CD4-positive, alpha-beta T cell (primary cell): ENCODE measurements at regions not wholly inside any gene's neighbourhood (a gene's known extent, or its start where the extent isn't known, plus 50 kb on each side); places are given as distances from the start of the nearest gene placed in this dataset.

Experiments used
- ATAC-seq: fragments of 200-7000 bp; cut with Tn5 transposase; one replicate; pipeline ENCODE4 v1.10.0; 2022; ENCODE audit warnings: mild to moderate bottlenecking; ENCODE audit not compliant: poor library complexity
- CTCF ChIA-PET: fragments of 350-600 bp; sonication (Branson Sonifier 250); formaldehyde crosslinking; loops from one replicate; lab custom pipeline; 2021; ENCODE audit warnings: antibody characterized with exemption, inconsistent platforms; lab: Charles Lee
- POLR2A ChIA-PET: fragments of 350-600 bp; sonication (Branson Sonifier 250); formaldehyde crosslinking; loops from one replicate; lab custom pipeline; 2021; ENCODE audit warnings: antibody characterized with exemption, inconsistent platforms; lab: Charles Lee
- DNase-seq, 14 experiments: peaks; one replicate each; pipeline ENCODE4 v3.0.0-alpha.2; 2013 to 2020; ENCODE audit warnings: mixed read lengths in 2 of 14
- H3K27ac ChIP-seq, 2 donors: one replicate each; pipeline versions ENCODE4 v1.5.1 to v1.7.0; 2013; ENCODE audit warnings: low read length in 2 of 2, low read depth in 1 of 2, mild to moderate bottlenecking in 1 of 2
- H3K27me3 ChIP-seq, 2 experiments: 1 replicate in 1 of 2; 2 replicates in 1 of 2; pipeline versions ENCODE4 v1.6.1 to v1.7.0; 2013; ENCODE audit warnings: low read length in 2 of 2, control low read depth in 1 of 2, mild to moderate bottlenecking in 1 of 2, moderate library complexity in 1 of 2; ENCODE audit not compliant: insufficient read depth in 2 of 2, control insufficient read depth in 1 of 2
- H3K36me3 ChIP-seq: one replicate; pipeline ENCODE4 v1.6.1; 2013; ENCODE audit warnings: low read length, control low read depth; ENCODE audit not compliant: insufficient read depth
- H3K4me1 ChIP-seq: one replicate; pipeline ENCODE4 v1.6.1; 2013; ENCODE audit warnings: low read length, control low read depth; ENCODE audit not compliant: insufficient read depth
- H3K4me3 ChIP-seq: one replicate; pipeline ENCODE4 v1.5.1; 2013; ENCODE audit warnings: mild to moderate bottlenecking, low read length, moderate library complexity
- H3K9me3 ChIP-seq, 2 experiments: 1 replicate in 1 of 2; 2 replicates in 1 of 2; pipeline versions ENCODE4 v1.6.1 to v1.7.0; 2013; ENCODE audit warnings: low read length in 2 of 2, mild to moderate bottlenecking in 2 of 2, control low read depth in 1 of 2, moderate library complexity in 1 of 2; ENCODE audit not compliant: control insufficient read depth in 1 of 2, insufficient read depth in 1 of 2
- H3K27ac Mint-ChIP-seq: one replicate; pipeline ENCODE4 v1.8.0; 2020; ENCODE audit warnings: mixed read lengths
- H3K27me3 Mint-ChIP-seq: one replicate; pipeline ENCODE4 v1.8.0; 2021; ENCODE audit warnings: mixed read lengths
- H3K36me3 Mint-ChIP-seq: one replicate; pipeline ENCODE4 v1.8.0; 2021; ENCODE audit warnings: low read depth, mixed read lengths
- H3K4me1 Mint-ChIP-seq: one replicate; pipeline ENCODE4 v1.8.0; 2021; ENCODE audit warnings: low read depth, mixed read lengths
- H3K4me3 Mint-ChIP-seq: one replicate; pipeline ENCODE4 v1.8.0; 2020; ENCODE audit warnings: mild to moderate bottlenecking, mixed read lengths
- H3K9me3 Mint-ChIP-seq: one replicate; pipeline ENCODE4 v1.8.0; 2020; ENCODE audit warnings: mixed read lengths
- CTCF ChIP-seq: fragments of 200-600 bp; IDR thresholded peaks from one replicate; pipeline ENCODE4 v1.8.0; 2022; ENCODE audit warnings: antibody characterized with exemption, mild to moderate bottlenecking
- intact Hi-C, 2 experiments: fragments of 100-400 bp; cut with DNase I in 1 of 2; cut with micrococcal nuclease in 1 of 2; formaldehyde crosslinking; loops; one replicate each; pipeline versions ENCODE4 v1.15.1 to v1.9.0; 2023 to 2025; cut with DNase I, micrococcal nuclease

- no peak for TF ChIP-seq CTCF
- no peak for DNase-seq
- no peak for ATAC-seq
- no peaks in the 10 kb centered on the region for H3K9me3 Mint-ChIP-seq
- H3K9me3 ChIP-seq, result no peaks in the 10 kb centered on the region
- no peaks in the 10 kb centered on the region for H3K4me1 ChIP-seq
- no peaks in the 10 kb centered on the region for H3K36me3 Mint-ChIP-seq
- no peak overlapping the region for H3K4me3 ChIP-seq
- H3K27ac Mint-ChIP-seq, result no peak overlapping the region
- H3K4me3 Mint-ChIP-seq, result no peak overlapping the region
- CTCF ChIA-PET, result no interaction called here
- peaks cover 11% of the 10 kb centered on the region for H3K27me3 Mint-ChIP-seq
- no peaks in the 10 kb centered on the region for H3K4me1 Mint-ChIP-seq
- intact Hi-C loops, result no loop called here
- no peaks in the 10 kb centered on the region for H3K27me3 ChIP-seq
- no peak overlapping the region for H3K27ac ChIP-seq
- H3K36me3 ChIP-seq, result no peaks in the 10 kb centered on the region
- POLR2A ChIA-PET, result no interaction called here
Measured at GRCh38 chr10:63749915-63750314, 228.7 kb downstream of the REEP3 start.

GRCh38 chr10:63751836-63752235 is 230.6 kb downstream of the REEP3 start:
- Histone ChIP-seq H3K4me3 (no peak overlapping the region), H3K9me3 (no peaks in the 10 kb centered on the region), H3K27ac (no peak overlapping the region), H3K27me3 (no peaks in the 10 kb centered on the region), H3K4me1 (no peaks in the 10 kb centered on the region), H3K36me3 (no peaks in the 10 kb centered on the region)
- Mint-ChIP-seq H3K36me3 (no peaks in the 10 kb centered on the region), H3K27ac (no peak overlapping the region), H3K4me3 (no peak overlapping the region), H3K4me1 (no peaks in the 10 kb centered on the region), H3K9me3 (no peaks in the 10 kb centered on the region), H3K27me3 (peaks cover 13% of the 10 kb centered on the region)
- ChIA-PET CTCF (no interaction called here), POLR2A (no interaction called here)
- intact Hi-C loops, result no loop called here
- no peak for ATAC-seq
- DNase-seq, result no peak
- no peak for TF ChIP-seq CTCF

- peaks cover 13% of the 10 kb centered on the region for H3K27me3 Mint-ChIP-seq
- CTCF ChIA-PET, result no interaction called here
- no peaks in the 10 kb centered on the region for H3K9me3 Mint-ChIP-seq
- no peak overlapping the region for H3K27ac ChIP-seq
- ATAC-seq (no peak), DNase-seq (no peak)
- no peak for TF ChIP-seq CTCF
- H3K4me1 Mint-ChIP-seq, result no peaks in the 10 kb centered on the region
- POLR2A ChIA-PET, result no interaction called here
- no peak overlapping the region for H3K4me3 Mint-ChIP-seq
- intact Hi-C loops, result no loop called here
- no peaks in the 10 kb centered on the region for H3K36me3 Mint-ChIP-seq
- no peaks in the 10 kb centered on the region for H3K27me3 ChIP-seq
- no peaks in the 10 kb centered on the region for H3K4me1 ChIP-seq
- no peak overlapping the region for H3K27ac Mint-ChIP-seq
- H3K36me3 ChIP-seq, result no peaks in the 10 kb centered on the region
- H3K9me3 ChIP-seq, result no peaks in the 10 kb centered on the region
- no peak overlapping the region for H3K4me3 ChIP-seq
Measured at GRCh38 chr10:63752318-63752717, 231.1 kb downstream of the REEP3 start.
